Activated CD4-positive, alpha-beta memory T cell treated with anti-CD3 and anti-CD28 coated beads for 36 hours (primary cell): ENCODE measurements at regions not wholly inside any gene's neighbourhood (a gene's known extent, or its start where the extent isn't known, plus 50 kb on each side); places are given as distances from the start of the nearest gene placed in this dataset.

ENCODE experiments used
- CTCF ChIA-PET: fragments of 350-600 bp; sonication (Branson Sonifier 250); formaldehyde crosslinking; loops from one replicate; lab custom pipeline; 2021; ENCODE audit warnings: antibody characterized with exemption, inconsistent platforms; lab: Charles Lee
- POLR2A ChIA-PET: fragments of 350-600 bp; sonication (Branson Sonifier 250); formaldehyde crosslinking; loops from one replicate; lab custom pipeline; 2021; ENCODE audit warnings: antibody characterized with exemption; lab: Charles Lee
- DNase-seq: peaks from one replicate; pipeline ENCODE4 v3.0.0-alpha.2; 2020
- H3K27ac Mint-ChIP-seq: one replicate; pipeline ENCODE4 v1.8.0; 2021; ENCODE audit warnings: mixed read lengths
- H3K27me3 Mint-ChIP-seq: one replicate; pipeline ENCODE4 v1.8.0; 2021; ENCODE audit warnings: mixed read lengths
- H3K36me3 Mint-ChIP-seq: one replicate; pipeline ENCODE4 v1.8.0; 2021; ENCODE audit warnings: mixed read lengths
- H3K4me1 Mint-ChIP-seq: one replicate; pipeline ENCODE4 v1.8.0; 2021; ENCODE audit warnings: low read depth, mixed read lengths
- H3K4me3 Mint-ChIP-seq: one replicate; pipeline ENCODE4 v1.8.0; 2021; ENCODE audit warnings: mild to moderate bottlenecking, mixed read lengths
- H3K9me3 Mint-ChIP-seq: one replicate; pipeline ENCODE4 v1.8.0; 2021; ENCODE audit warnings: mixed read lengths
- intact Hi-C: fragments of 100-400 bp; cut with micrococcal nuclease; formaldehyde crosslinking; loops from one replicate; pipeline ENCODE4 v1.15.1; 2023

- ChIA-PET POLR2A (no interaction called here), CTCF (no interaction called here)
- no peak overlapping the region for H3K27ac Mint-ChIP-seq
- H3K4me1 Mint-ChIP-seq: no peaks in the 10 kb centered on the region
- peaks cover 5% of the 10 kb centered on the region for H3K27me3 Mint-ChIP-seq
- H3K9me3 Mint-ChIP-seq: no peaks in the 10 kb centered on the region
- H3K36me3 Mint-ChIP-seq: no peaks in the 10 kb centered on the region
- H3K4me3 Mint-ChIP-seq: no peak overlapping the region
- no peak for DNase-seq
- intact Hi-C loops: no loop called here
Measured at GRCh38 chr21:35908311-35909078, 151.8 kb downstream of the SETD4 start.

GRCh38 chr21:35906586-35906985, 153.7 kb downstream of the SETD4 start:
- Mint-ChIP-seq H3K27ac (no peak overlapping the region), H3K4me1 (no peaks in the 10 kb centered on the region), H3K36me3 (no peaks in the 10 kb centered on the region), H3K27me3 (no peaks in the 10 kb centered on the region), H3K4me3 (no peak overlapping the region), H3K9me3 (no peaks in the 10 kb centered on the region)
- intact Hi-C loops: no loop called here
- CTCF ChIA-PET: interaction anchor here (1.0 to 1.6 kb wide), 2 partner anchors 17 to 1213 kb away, joined by 3 to 5 read pairs; no protein-coding TSS in a partner anchor
- DNase-seq: no peak
- POLR2A ChIA-PET: no interaction called here

- no peak for DNase-seq
- H3K4me1 Mint-ChIP-seq: no peaks in the 10 kb centered on the region
- H3K27ac Mint-ChIP-seq: no peak overlapping the region
- H3K4me3 Mint-ChIP-seq: no peak overlapping the region
- intact Hi-C loops: no loop called here
- CTCF ChIA-PET: interaction anchor here (1.0 to 1.6 kb wide), 2 partner anchors 17 to 1213 kb away, joined by 3 to 5 read pairs; no protein-coding TSS in a partner anchor
- POLR2A ChIA-PET: no interaction called here
- H3K27me3 Mint-ChIP-seq: no peaks in the 10 kb centered on the region
- H3K9me3 Mint-ChIP-seq: no peaks in the 10 kb centered on the region
- no peaks in the 10 kb centered on the region for H3K36me3 Mint-ChIP-seq
Measured at GRCh38 chr21:35905963-35906345, 154.4 kb downstream of the SETD4 start.

- POLR2A ChIA-PET: no interaction called here
- no peaks in the 10 kb centered on the region for H3K27me3 Mint-ChIP-seq
- CTCF ChIA-PET: no interaction called here
Measured at GRCh38 chr21:35905096-35905962, 155.0 kb downstream of the SETD4 start.

GRCh38 chr21:35900539-35900938, 159.8 kb downstream of the SETD4 start:
- H3K36me3 Mint-ChIP-seq: no peaks in the 10 kb centered on the region
- H3K27ac Mint-ChIP-seq: no peak overlapping the region
- ChIA-PET POLR2A (no interaction called here), CTCF (no interaction called here)
- H3K4me1 Mint-ChIP-seq: no peaks in the 10 kb centered on the region
- H3K27me3 Mint-ChIP-seq: no peaks in the 10 kb centered on the region
- H3K4me3 Mint-ChIP-seq: no peak overlapping the region
- no peak for DNase-seq
- intact Hi-C loops: no loop called here
- no peaks in the 10 kb centered on the region for H3K9me3 Mint-ChIP-seq

More at GRCh38 chr21:35905096-35905962, 155.0 kb downstream of the SETD4 start:
- intact Hi-C loops: no loop called here
- Mint-ChIP-seq H3K36me3 (no peaks in the 10 kb centered on the region), H3K4me1 (no peaks in the 10 kb centered on the region), H3K27ac (no peak overlapping the region), H3K4me3 (no peak overlapping the region), H3K9me3 (no peaks in the 10 kb centered on the region)
- DNase-seq: no peak

GRCh38 chr21:35896060-35896459, 164.3 kb downstream of the SETD4 start:
- H3K4me1 Mint-ChIP-seq: no peaks in the 10 kb centered on the region
- no peaks in the 10 kb centered on the region for H3K9me3 Mint-ChIP-seq
- POLR2A ChIA-PET: no interaction called here
- intact Hi-C loops: no loop called here
- H3K27me3 Mint-ChIP-seq: peaks cover 5% of the 10 kb centered on the region
- no peak for DNase-seq
- H3K36me3 Mint-ChIP-seq: no peaks in the 10 kb centered on the region
- H3K27ac Mint-ChIP-seq: no peak overlapping the region
- CTCF ChIA-PET: no interaction called here
- no peak overlapping the region for H3K4me3 Mint-ChIP-seq

GRCh38 chr21:35895598-35895997, 164.7 kb downstream of the SETD4 start:
- CTCF ChIA-PET: no interaction called here
- Mint-ChIP-seq H3K27me3 (peaks cover 5% of the 10 kb centered on the region), H3K9me3 (no peaks in the 10 kb centered on the region), H3K27ac (no peak overlapping the region), H3K4me1 (no peaks in the 10 kb centered on the region), H3K36me3 (no peaks in the 10 kb centered on the region), H3K4me3 (no peak overlapping the region)
- intact Hi-C loops: no loop called here
- POLR2A ChIA-PET: no interaction called here
- DNase-seq: no peak

- Mint-ChIP-seq H3K27ac (no peak overlapping the region), H3K9me3 (no peaks in the 10 kb centered on the region), H3K4me1 (no peaks in the 10 kb centered on the region), H3K36me3 (no peaks in the 10 kb centered on the region), H3K4me3 (no peak overlapping the region), H3K27me3 (peaks cover 5% of the 10 kb centered on the region)
- ChIA-PET POLR2A (no interaction called here), CTCF (no interaction called here)
- DNase-seq: no peak
- intact Hi-C loops: no loop called here
Measured at GRCh38 chr21:35893156-35893555, 167.2 kb downstream of the SETD4 start.

GRCh38 chr21:35886887-35887286, 173.4 kb downstream of the SETD4 start:
- no peak overlapping the region for H3K27ac Mint-ChIP-seq
- H3K4me3 Mint-ChIP-seq: no peak overlapping the region
- DNase-seq: no peak
- no peaks in the 10 kb centered on the region for H3K9me3 Mint-ChIP-seq
- POLR2A ChIA-PET: no interaction called here
- no peaks in the 10 kb centered on the region for H3K36me3 Mint-ChIP-seq
- CTCF ChIA-PET: no interaction called here
- peaks cover 4% of the 10 kb centered on the region for H3K27me3 Mint-ChIP-seq
- no peaks in the 10 kb centered on the region for H3K4me1 Mint-ChIP-seq
- intact Hi-C loops: no loop called here

- intact Hi-C loops: no loop called here
- Mint-ChIP-seq H3K9me3 (no peaks in the 10 kb centered on the region), H3K27ac (no peak overlapping the region), H3K4me3 (no peak overlapping the region), H3K27me3 (peaks cover 13% of the 10 kb centered on the region), H3K4me1 (no peaks in the 10 kb centered on the region), H3K36me3 (no peaks in the 10 kb centered on the region)
- no peak for DNase-seq
- ChIA-PET POLR2A (no interaction called here), CTCF (no interaction called here)
Measured at GRCh38 chr21:35885942-35886541, 174.3 kb downstream of the SETD4 start.

- no peak overlapping the region for H3K27ac Mint-ChIP-seq
- no peak for DNase-seq
- H3K4me1 Mint-ChIP-seq: no peaks in the 10 kb centered on the region
- H3K27me3 Mint-ChIP-seq: peaks cover 20% of the 10 kb centered on the region
- CTCF ChIA-PET: no interaction called here
- POLR2A ChIA-PET: no interaction called here
- H3K36me3 Mint-ChIP-seq: no peaks in the 10 kb centered on the region
- no peaks in the 10 kb centered on the region for H3K9me3 Mint-ChIP-seq
- intact Hi-C loops: no loop called here
- H3K4me3 Mint-ChIP-seq: no peak overlapping the region
Measured at GRCh38 chr21:35882791-35883240, 177.5 kb downstream of the SETD4 start.

GRCh38 chr21:35873441-35873840, 186.9 kb downstream of the SETD4 start:
- intact Hi-C loops: no loop called here
- Mint-ChIP-seq H3K4me1 (no peaks in the 10 kb centered on the region), H3K9me3 (peaks cover 5% of the 10 kb centered on the region), H3K27me3 (peaks cover 18% of the 10 kb centered on the region), H3K27ac (no peak overlapping the region), H3K4me3 (no peak overlapping the region), H3K36me3 (peaks cover 2% of the 10 kb centered on the region)
- ChIA-PET POLR2A (no interaction called here), CTCF (no interaction called here)
- DNase-seq: no peak
